ENCODE measurements at regions not wholly inside any gene's neighbourhood (a gene's known extent, or its start where the extent isn't known, plus 50 kb on each side); places are given as distances from the start of the nearest gene placed in this dataset.

DNA sequence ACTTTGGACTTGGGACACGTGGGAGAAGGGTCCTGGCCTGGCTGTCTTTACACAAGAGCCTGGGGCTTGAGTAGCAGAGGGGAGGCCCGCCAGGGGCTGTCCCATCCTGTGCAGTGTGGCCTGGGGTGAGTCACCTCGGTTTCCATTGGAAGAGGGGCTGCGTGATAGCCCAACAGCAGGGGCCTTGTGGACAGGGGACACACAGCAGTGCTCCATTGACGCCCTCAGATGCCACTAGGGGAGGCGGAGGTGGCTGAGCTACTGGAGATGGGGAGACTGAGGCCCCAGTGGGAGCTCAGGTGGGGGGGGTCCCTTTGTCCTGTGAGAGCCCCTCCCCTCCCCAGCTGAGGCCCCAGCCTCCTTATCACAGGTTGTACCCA is 50.0 kb upstream of the RNU6ATAC start:
- no peak for DNase-seq

DNA sequence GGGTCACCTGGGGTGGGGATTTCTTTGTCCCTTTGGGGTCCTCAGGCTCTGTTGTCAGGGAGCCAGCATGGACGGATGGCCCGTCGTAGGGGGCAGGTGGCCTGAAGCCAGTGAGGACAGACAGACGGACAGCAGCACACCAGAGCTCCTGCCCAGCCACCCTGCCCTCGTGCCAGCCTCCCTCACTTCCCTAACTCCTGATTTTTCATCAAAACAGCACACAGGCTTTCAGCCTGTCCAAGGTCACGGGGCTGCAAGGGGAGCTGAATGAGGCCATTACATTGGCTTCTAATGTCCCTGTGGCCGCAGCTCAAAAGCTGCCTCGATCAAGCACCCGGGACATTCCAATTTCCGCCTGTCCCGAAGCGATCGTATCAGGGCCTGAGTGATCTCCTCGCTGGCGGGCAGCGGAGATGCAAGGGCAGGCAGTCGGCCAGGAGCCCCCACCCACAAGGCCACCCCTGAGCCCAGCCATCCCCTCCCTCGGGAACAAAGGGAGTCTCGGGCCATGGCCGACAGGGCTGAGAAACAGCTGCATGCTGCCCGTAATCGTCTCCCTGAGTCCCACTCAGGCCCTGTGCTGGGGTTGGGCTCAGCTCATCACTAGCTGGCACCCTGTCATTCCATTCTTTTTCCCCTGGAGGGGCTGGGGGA is 50.5 kb upstream of the RNU6ATAC start:
- DNase-seq: no peak

DNA sequence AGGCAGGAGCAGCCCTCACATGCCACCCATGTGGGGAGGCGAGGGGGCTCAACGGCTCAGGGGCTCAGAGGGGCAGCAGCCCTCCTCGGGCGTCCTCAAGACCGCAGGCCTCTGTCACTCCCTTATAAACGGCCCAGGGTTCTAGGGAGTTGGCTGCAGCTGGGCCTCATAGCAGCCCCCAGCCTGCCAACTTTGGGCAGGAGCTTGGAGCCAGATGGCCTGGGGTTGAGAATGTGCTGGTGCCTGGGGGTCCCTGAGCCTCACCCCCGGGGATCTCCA is 51.0 kb upstream of the RNU6ATAC start:
- DNase-seq: no peak

DNA sequence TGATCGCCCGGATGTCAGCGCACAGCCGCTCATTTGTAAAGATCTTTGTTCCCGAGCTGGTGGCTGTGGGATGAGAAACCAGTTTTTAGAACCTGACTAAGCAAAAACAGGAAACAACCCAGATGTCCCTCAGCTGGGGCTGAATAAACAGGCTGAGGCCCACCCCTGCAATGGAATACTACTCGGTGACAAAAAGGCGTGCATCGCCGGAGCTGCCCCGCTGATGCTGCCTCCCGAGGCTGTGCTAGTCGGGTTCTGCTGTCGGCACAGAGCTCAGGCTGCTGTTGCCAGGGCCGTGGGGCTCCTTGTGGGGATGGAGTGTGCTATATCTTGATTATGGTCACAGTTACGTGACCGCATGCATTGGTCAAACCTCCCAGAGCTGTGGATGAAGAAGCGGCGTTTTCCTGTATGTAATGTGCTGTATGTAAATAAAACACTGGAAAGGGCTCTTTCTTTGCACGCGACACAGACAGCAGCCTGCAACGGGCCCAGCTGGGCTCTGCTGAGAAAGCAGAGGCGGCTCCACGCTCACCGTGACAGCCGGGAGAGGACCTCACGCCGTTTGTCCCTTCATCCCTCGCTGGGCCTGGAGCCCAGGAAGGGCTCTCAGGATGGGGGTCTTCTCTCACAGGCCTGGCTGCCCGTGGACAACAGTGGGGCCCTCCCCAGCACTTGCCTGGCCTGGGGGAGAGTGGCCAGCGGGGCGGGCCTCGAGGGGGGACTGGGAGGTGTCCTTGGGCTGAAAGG is 51.5 kb upstream of the RNU6ATAC start:
- DNase-seq: no peak

DNA sequence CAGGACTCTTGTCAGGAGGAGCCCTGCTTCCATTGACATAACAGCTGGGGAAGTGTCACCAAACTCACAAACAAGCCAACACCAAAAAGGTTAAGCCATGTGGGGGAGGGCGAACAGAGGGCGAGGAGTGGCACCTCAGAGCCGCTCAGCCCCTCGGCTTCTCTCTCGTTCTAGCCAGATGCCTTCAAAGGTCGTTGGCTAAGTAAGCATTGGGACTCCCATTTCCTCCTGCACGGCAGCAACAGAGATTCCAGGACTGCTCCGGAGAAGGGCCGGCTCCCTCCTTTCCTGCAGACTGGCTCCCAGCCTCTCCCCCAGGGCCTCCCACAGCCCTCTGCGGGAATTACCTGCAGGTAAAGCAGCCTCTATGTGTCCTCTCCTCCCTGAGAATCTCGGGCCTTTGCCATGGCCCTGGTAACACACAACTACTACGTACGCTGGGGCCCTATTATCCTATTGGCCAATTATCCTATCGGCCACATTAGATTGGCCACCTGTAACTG is 52.1 kb upstream of the RNU6ATAC start:
- no peak for DNase-seq

GRCh38 chr9:134216961-134217360 is 52.6 kb upstream of the RNU6ATAC start:
- no peak for DNase-seq

GRCh38 chr9:134217431-134218210 is 53.3 kb upstream of the RNU6ATAC start:
- DNase-seq: no peak

GRCh38 chr9:134218230-134218629 is 53.9 kb upstream of the RNU6ATAC start:
- no peak for DNase-seq

DNA sequence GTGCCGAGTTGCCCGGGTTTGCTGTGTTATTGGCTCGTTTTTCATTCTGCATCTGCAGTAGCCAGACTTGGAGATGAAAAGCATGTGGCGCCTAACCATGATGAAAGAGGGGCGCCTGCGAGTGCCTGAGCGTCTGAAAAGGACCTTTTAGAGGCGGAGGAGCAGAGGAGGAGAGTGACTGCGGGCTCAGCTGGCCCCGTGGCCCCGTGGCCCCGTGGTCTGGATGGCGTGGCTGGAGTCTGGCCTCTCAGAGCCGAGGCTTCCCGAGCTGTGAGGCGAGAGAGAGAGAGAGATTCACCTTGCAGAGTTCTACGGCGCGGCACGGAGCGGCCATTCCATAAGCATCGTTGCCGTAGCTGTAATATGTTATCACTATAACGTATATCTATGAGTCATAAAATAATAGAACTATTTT is 55.3 kb upstream of the RNU6ATAC start:
- no peak for DNase-seq

DNA sequence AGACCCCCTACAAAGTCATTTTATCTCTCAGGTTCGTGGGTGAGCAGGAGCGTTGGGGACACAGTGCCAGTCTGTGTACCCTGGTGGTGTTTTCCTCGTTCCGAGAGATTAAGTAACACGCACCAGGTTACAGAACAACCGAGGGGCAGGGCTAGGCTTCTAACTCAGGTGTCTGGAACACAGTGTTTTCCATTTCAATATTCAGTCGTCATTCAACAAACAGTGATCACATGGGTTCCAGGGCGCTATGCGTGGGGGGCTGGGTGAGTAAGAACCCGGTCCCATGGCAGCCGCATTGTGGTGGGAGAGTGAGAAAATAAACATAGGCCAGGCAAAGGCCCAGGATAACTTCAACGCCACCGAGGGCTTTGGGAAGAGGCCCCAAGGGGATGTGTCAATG is 55.9 kb upstream of the RNU6ATAC start:
- no peak for DNase-seq

- DNase-seq: no peak
Measured at GRCh38 chr9:134221273-134222017, 57.1 kb upstream of the RNU6ATAC start.

- DNase-seq: no peak
Measured at GRCh38 chr9:134222018-134222573, 57.7 kb upstream of the RNU6ATAC start.

- DNase-seq: no peak
Measured at GRCh38 chr9:134223091-134223490, 58.7 kb upstream of the RNU6ATAC start.

DNA sequence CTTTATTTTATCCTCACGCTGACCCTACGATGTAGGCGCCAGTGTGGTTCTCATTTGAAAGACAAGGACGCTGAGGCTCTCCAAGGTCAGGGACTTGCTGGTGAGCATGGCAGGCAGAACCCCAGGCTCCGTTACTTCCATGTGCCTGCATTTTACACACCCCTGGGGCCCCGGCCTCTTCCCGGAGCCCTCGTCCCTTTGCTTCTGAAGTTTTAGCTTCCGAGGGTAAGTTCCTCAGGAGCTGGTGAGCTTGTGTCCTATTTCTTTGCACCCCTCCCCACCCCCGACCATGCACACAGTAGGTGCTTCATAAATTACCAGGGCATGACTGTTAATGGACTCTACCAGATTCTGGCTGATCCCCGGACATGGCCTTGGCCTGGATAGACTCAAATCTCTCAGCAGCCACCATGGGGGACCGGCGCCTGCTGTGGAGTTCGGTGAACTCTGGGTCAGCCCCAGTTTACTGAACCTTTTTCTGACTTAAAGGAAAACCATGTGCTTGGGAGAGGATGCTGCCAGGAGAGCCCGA is 59.3 kb upstream of the RNU6ATAC start:
- DNase-seq: no peak

DNA sequence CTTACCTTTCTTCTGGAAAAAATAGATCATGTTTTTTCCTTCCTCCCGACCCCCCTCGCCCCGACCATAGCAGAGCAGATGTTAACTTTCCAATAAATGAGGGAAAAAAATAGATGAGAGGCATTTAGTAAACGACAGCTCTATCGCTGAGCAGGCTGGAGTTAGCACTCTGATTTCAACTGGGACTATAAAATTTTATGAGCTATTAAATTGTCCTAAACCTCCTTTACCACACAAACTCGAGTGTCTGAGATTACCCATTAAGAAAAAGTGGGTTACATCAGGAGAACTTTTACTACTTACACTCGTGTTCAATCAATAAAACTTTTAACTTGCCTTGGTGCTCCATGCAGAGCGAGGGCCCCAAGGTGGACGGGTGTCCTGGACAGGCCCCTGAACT is 59.8 kb upstream of the RNU6ATAC start:
- DNase-seq: no peak

- DNase-seq: no peak
Measured at GRCh38 chr9:134224567-134225093, 60.3 kb upstream of the RNU6ATAC start.

DNA sequence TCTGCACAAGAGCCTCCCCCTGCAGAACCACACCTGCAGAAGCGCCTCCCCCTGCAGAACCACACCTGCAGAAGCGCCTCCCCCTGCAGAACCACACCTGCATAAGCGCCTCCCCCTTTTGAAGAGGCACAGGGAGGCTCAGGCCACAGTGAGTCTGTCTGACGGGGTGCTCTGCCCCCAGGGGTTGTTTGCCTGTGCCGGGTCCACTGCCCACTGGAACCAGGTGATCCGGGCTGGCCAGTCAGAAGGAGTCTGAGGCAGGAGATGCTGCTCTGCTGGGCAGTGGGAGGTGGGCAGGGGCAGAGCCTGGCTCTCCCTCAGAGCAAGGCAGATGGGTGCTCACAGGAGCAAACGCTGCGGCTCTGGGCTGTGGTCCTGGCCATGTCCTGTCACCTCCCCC is 60.8 kb upstream of the RNU6ATAC start:
- DNase-seq: no peak

GRCh38 chr9:134225816-134226215 is 61.5 kb upstream of the RNU6ATAC start:
- DNase-seq: no peak

DNA sequence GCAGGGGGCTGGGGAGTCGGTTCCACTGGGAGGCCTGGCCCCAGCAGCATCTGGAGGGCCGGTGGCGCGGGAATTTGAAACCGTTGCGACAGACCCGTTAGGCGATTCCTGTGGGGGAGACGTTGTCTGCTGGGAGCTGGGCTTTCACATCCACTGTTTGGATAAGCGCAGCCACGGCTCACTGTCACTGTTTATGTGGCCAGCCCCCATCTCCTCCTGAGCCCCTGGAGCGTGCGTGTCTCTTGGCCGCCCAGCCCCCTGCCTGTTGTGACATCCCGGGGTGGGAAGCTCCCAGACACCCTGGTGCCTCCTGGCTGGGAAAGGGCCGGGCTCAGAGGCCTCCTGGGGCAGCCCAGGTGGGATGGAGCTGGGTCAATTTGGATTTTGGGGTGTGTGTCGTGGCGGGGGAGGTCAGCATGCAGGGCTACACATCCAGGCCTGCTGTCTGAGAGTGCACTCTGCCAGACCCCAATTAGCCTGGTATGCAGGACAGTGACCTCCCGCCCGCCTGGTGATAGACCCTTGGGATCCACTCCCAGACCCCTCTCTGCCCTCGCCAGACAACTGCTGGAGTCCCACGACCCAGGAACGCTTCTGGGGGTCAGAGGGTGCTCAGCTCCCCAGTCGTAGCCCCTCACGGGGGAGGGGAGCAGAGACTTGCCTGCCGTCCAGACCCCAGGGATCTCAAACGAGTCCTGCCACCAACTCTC is 62.0 kb upstream of the RNU6ATAC start:
- DNase-seq: no peak

GRCh38 chr9:134227451-134228411 is 63.4 kb upstream of the RNU6ATAC start:
- DNase-seq: no peak

DNA sequence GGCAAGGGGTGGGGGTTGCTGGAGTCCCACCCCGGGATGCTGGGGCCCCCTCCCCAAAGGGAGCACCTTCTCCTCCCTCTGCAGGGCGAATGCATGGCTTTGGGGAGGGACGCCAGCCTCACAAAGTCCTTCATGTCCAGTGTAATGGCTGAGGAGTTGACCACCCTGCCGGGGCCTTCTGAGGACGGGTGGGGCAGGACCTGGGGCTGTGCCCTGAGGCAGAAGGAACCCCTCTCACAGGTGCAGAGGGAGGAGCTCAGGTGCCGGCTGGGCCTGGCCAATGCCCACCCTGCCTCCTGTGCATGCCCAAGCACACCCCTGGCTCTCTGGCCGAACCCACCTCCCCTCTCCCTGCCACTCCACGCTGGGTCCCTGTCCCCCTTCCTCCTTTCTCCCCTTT is 64.3 kb upstream of the RNU6ATAC start:
- no peak for DNase-seq

All from activated naive CD4-positive, alpha-beta T cell treated with Interleukin-2 at 50 U/mL for 16 hours (primary cell).